Peyer's patch (tissue), 4 donors: ENCODE measurements at regions not wholly inside any gene's neighbourhood (a gene's known extent, or its start where the extent isn't known, plus 50 kb on each side); places are given as distances from the start of the nearest gene placed in this dataset.

Experiments
- DNase-seq, 3 donors: peaks; one replicate each; pipeline ENCODE4 v3.0.0-alpha.2; 2017 to 2019
- H3K27ac ChIP-seq, 4 donors: fragments of 200-600 bp; sonication (generic); one replicate each; pipeline ENCODE4 v1.5.1; 2016 to 2019
- H3K27me3 ChIP-seq, 2 donors: fragments of 200-600 bp; sonication (generic); one replicate each; pipeline ENCODE4 v1.5.1; 2019
- H3K36me3 ChIP-seq, 3 donors: fragments of 200-600 bp; sonication (generic); one replicate each; pipeline ENCODE4 v1.5.1; 2016 to 2019
- H3K4me1 ChIP-seq, 4 donors: fragments of 200-600 bp; sonication (generic); one replicate each; pipeline ENCODE4 v1.5.1; 2016 to 2019
- H3K4me3 ChIP-seq, 4 donors: fragments of 200-600 bp; sonication (generic); 1 replicate in 3 of 4; 2 replicates in 1 of 4; pipeline ENCODE4 v1.5.1; 2016 to 2019; ENCODE audit warnings: mild to moderate bottlenecking in 1 of 4
- H3K9me3 ChIP-seq, 4 donors: fragments of 200-600 bp; sonication (generic); one replicate each; pipeline ENCODE4 v1.5.1; 2016 to 2019; ENCODE audit warnings: mild to moderate bottlenecking in 1 of 4
- CTCF ChIP-seq, 6 experiments: fragments of 450-650 bp in 4 of 6; fragments of 200-600 bp in 2 of 6; sonication (generic) in 1 of 6; IDR thresholded peaks; one replicate each; pipeline ENCODE4 v1.5.1; 2017 to 2019; ENCODE audit warnings: antibody characterized with exemption in 6 of 6, mild to moderate bottlenecking in 3 of 6, moderate library complexity in 1 of 6
- POLR2A ChIP-seq, 2 donors: fragments of 450-650 bp; IDR thresholded peaks; one replicate each; pipeline ENCODE4 v1.5.1; 2017; ENCODE audit warnings: antibody characterized with exemption in 2 of 2, mild to moderate bottlenecking in 2 of 2, moderate library complexity in 2 of 2

- Histone ChIP-seq H3K36me3 (no peaks in the 10 kb centered on the region), H3K27me3 (peaks cover 4 to 19% of the 10 kb centered on the region in 2 donors), H3K4me1 (peaks cover 0 to 7% (median 3%) of the 10 kb centered on the region in 4 donors), H3K4me3 (no peak overlapping the region), H3K9me3 (no peaks in the 10 kb centered on the region), H3K27ac (no peak overlapping the region)
- no peak for TF ChIP-seq CTCF (IDR thresholded peaks at IDR 0.05)
- no peak for TF ChIP-seq POLR2A (IDR thresholded peaks at IDR 0.05)
- no peak for DNase-seq
Observed at GRCh38 chr12:111029305-111029704, 108.9 kb upstream of the MYL2 start.

- Histone ChIP-seq H3K27me3 (peaks cover 4 to 19% of the 10 kb centered on the region in 2 donors), H3K4me1 (peaks cover 0 to 7% (median 3%) of the 10 kb centered on the region in 4 donors), H3K4me3 (no peak overlapping the region), H3K9me3 (no peaks in the 10 kb centered on the region), H3K36me3 (no peaks in the 10 kb centered on the region), H3K27ac (no peak overlapping the region)
- TF ChIP-seq POLR2A (IDR thresholded peaks at IDR 0.05) (no peak), CTCF (IDR thresholded peaks at IDR 0.05) (no peak)
- DNase-seq = no peak
Observed at GRCh38 chr12:111028830-111029229, 108.5 kb upstream of the MYL2 start.

GRCh38 chr12:111027431-111027830, 107.1 kb upstream of the MYL2 start:
- Histone ChIP-seq H3K9me3 (no peaks in the 10 kb centered on the region), H3K4me1 (no peaks in the 10 kb centered on the region), H3K36me3 (no peaks in the 10 kb centered on the region), H3K27ac (no peak overlapping the region), H3K27me3 (peaks cover 0 to 7% of the 10 kb centered on the region in 2 donors), H3K4me3 (no peak overlapping the region)
- no peak for TF ChIP-seq POLR2A (IDR thresholded peaks at IDR 0.05)
- TF ChIP-seq CTCF (IDR thresholded peaks at IDR 0.05) = no peak
- DNase-seq = no peak

- no peaks in the 10 kb centered on the region for H3K36me3 ChIP-seq
- no peak overlapping the region for H3K4me3 ChIP-seq
- no peak for DNase-seq
- H3K9me3 ChIP-seq = no peaks in the 10 kb centered on the region
- no peaks in the 10 kb centered on the region for H3K27me3 ChIP-seq
- no peak for TF ChIP-seq POLR2A (IDR thresholded peaks at IDR 0.05)
- H3K4me1 ChIP-seq = no peaks in the 10 kb centered on the region
- no peak overlapping the region for H3K27ac ChIP-seq
Observed at GRCh38 chr12:111025792-111026430, 105.5 kb upstream of the MYL2 start.

- H3K27me3 ChIP-seq = no peaks in the 10 kb centered on the region
- no peak for TF ChIP-seq POLR2A (IDR thresholded peaks at IDR 0.05)
- TF ChIP-seq CTCF (IDR thresholded peaks at IDR 0.05) = no peak
Observed at GRCh38 chr12:111025301-111025700, 104.9 kb upstream of the MYL2 start.

GRCh38 chr12:111024205-111024801, 103.9 kb upstream of the MYL2 start:
- no peak overlapping the region for H3K27ac ChIP-seq
- no peaks in the 10 kb centered on the region for H3K9me3 ChIP-seq
- H3K36me3 ChIP-seq = no peaks in the 10 kb centered on the region
- no peaks in the 10 kb centered on the region for H3K4me1 ChIP-seq
- no peak overlapping the region for H3K4me3 ChIP-seq
- no peak for TF ChIP-seq POLR2A (IDR thresholded peaks at IDR 0.05)
- TF ChIP-seq CTCF (IDR thresholded peaks at IDR 0.05) = peak; percentile 25 to 57 (median 50)
- no peaks in the 10 kb centered on the region for H3K27me3 ChIP-seq
- peak; percentile 30 to 59 (median 58) for DNase-seq

More at GRCh38 chr12:111025301-111025700, 104.9 kb upstream of the MYL2 start:
- no peak for DNase-seq
- Histone ChIP-seq H3K4me3 (no peak overlapping the region), H3K4me1 (no peaks in the 10 kb centered on the region), H3K9me3 (no peaks in the 10 kb centered on the region), H3K36me3 (no peaks in the 10 kb centered on the region), H3K27ac (no peak overlapping the region)
